ENCODE measurements at regions not wholly inside any gene's neighbourhood (a gene's known extent, or its start where the extent isn't known, plus 50 kb on each side); places are given as distances from the start of the nearest gene placed in this dataset.

- no peak for TF ChIP-seq CTCF (IDR thresholded peaks at IDR 0.05; ENCODE audit: insufficient read depth, low read depth, low read length)
- no peak for TF ChIP-seq EZH2 (IDR thresholded peaks at IDR 0.05; ENCODE audit: insufficient read depth, low read length)
Measured at GRCh38 chr2:224223851-224224555, 177.9 kb downstream of the FAM124B start.

Data from astrocyte (in vitro differentiated cells and primary cell).